Peyer's patch (tissue), 4 donors: ENCODE measurements at regions not wholly inside any gene's neighbourhood (a gene's known extent, or its start where the extent isn't known, plus 50 kb on each side); places are given as distances from the start of the nearest gene placed in this dataset.

Source experiments
- POLR2A ChIP-seq, 2 donors: fragments of 450-650 bp; IDR thresholded peaks; one replicate each; pipeline ENCODE4 v1.5.1; 2017; ENCODE audit warnings: antibody characterized with exemption in 2 of 2, mild to moderate bottlenecking in 2 of 2, moderate library complexity in 2 of 2
- TF ChIP-seq, protein P1 (sequence below), 6 experiments: fragments of 450-650 bp in 4 of 6; fragments of 200-600 bp in 2 of 6; sonication (generic) in 1 of 6; IDR thresholded peaks; one replicate each; pipeline ENCODE4 v1.5.1; 2017 to 2019; ENCODE audit warnings: antibody characterized with exemption in 6 of 6, mild to moderate bottlenecking in 3 of 6, moderate library complexity in 1 of 6

GRCh38 chr10:83432261-83433045, 706.9 kb upstream of the GHITM start:
- TF ChIP-seq, protein P1, sequence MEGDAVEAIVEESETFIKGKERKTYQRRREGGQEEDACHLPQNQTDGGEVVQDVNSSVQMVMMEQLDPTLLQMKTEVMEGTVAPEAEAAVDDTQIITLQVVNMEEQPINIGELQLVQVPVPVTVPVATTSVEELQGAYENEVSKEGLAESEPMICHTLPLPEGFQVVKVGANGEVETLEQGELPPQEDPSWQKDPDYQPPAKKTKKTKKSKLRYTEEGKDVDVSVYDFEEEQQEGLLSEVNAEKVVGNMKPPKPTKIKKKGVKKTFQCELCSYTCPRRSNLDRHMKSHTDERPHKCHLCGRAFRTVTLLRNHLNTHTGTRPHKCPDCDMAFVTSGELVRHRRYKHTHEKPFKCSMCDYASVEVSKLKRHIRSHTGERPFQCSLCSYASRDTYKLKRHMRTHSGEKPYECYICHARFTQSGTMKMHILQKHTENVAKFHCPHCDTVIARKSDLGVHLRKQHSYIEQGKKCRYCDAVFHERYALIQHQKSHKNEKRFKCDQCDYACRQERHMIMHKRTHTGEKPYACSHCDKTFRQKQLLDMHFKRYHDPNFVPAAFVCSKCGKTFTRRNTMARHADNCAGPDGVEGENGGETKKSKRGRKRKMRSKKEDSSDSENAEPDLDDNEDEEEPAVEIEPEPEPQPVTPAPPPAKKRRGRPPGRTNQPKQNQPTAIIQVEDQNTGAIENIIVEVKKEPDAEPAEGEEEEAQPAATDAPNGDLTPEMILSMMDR (IDR thresholded peaks at IDR 0.05) = no peak
- no peak for TF ChIP-seq POLR2A (IDR thresholded peaks at IDR 0.05)
